ENCODE measurements at regions not wholly inside any gene's neighbourhood (a gene's known extent, or its start where the extent isn't known, plus 50 kb on each side); places are given as distances from the start of the nearest gene placed in this dataset.

DNA sequence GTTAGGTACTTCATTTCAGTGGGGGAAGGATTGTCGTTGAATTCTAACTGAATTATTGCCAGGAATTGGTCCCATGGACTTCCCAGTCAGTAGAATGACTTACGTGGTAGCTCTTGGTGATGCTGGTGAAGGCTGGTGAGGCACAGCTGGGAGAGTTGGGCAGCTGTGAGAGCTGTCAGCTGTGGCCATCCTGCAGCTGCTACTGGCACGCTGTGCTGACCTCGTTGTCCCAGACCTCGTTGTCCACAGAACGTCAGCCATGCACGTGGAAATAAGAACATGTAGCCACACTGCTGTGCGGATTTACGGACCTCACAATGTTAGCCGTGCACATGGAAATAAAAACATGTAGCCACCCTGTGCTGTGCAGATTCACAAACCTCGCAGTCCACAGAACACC is 102.3 kb downstream of the NPIPB11 start:
- TF ChIP-seq POLR2A (IDR thresholded peaks at IDR 0.05; ENCODE audit: low read length) (no peak), GATA1 (IDR thresholded peaks at IDR 0.05; ENCODE audit: low read depth, low read length) (no peak)
